ENCODE measurements at regions not wholly inside any gene's neighbourhood (a gene's known extent, or its start where the extent isn't known, plus 50 kb on each side); places are given as distances from the start of the nearest gene placed in this dataset.

- peak; percentile 42 for DNase-seq (ENCODE audit: low spot score)
Observed at GRCh38 chrX:21056622-21057021, 317.6 kb upstream of the CNKSR2 start.

GRCh38 chrX:21047034-21047455, 327.2 kb upstream of the CNKSR2 start:
- no peak for DNase-seq (ENCODE audit: low spot score)

GRCh38 chrX:21014326-21014725, 359.9 kb upstream of the CNKSR2 start:
- no peak for DNase-seq (ENCODE audit: low spot score)

GRCh38 chrX:21004835-21005234, 369.4 kb upstream of the CNKSR2 start:
- peak; percentile 16 for DNase-seq (ENCODE audit: low spot score)

GRCh38 chrX:20995829-20996228, 378.4 kb upstream of the CNKSR2 start:
- DNase-seq (ENCODE audit: low spot score) = no peak

GRCh38 chrX:20989361-20989760, 384.9 kb upstream of the CNKSR2 start:
- peak; percentile 6 for DNase-seq (ENCODE audit: low spot score)

- DNase-seq (ENCODE audit: low spot score) = no peak
Observed at GRCh38 chrX:20988804-20989203, 385.4 kb upstream of the CNKSR2 start.

GRCh38 chrX:20988118-20988517, 386.1 kb upstream of the CNKSR2 start:
- peak; percentile 64 for DNase-seq (ENCODE audit: low spot score)

- no peak for DNase-seq (ENCODE audit: low spot score)
Observed at GRCh38 chrX:20980426-20980825, 393.8 kb upstream of the CNKSR2 start.

- DNase-seq (ENCODE audit: low spot score) = peak; percentile 56
Observed at GRCh38 chrX:20974326-20974725, 399.9 kb upstream of the CNKSR2 start.

GRCh38 chrX:20973038-20973437, 401.2 kb upstream of the CNKSR2 start:
- DNase-seq (ENCODE audit: low spot score) = no peak

- DNase-seq (ENCODE audit: low spot score) = peak; percentile 24
Observed at GRCh38 chrX:20971250-20971649, 403.0 kb upstream of the CNKSR2 start.

GRCh38 chrX:20969565-20969964, 404.7 kb upstream of the CNKSR2 start:
- no peak for DNase-seq (ENCODE audit: low spot score)

GRCh38 chrX:20968996-20969395, 405.2 kb upstream of the CNKSR2 start:
- peak; percentile 34 for DNase-seq (ENCODE audit: low spot score)

GRCh38 chrX:20967725-20968124, 406.5 kb upstream of the CNKSR2 start:
- DNase-seq (ENCODE audit: low spot score) = no peak

GRCh38 chrX:20965270-20966044, 408.8 kb upstream of the CNKSR2 start:
- DNase-seq (ENCODE audit: low spot score) = no peak

GRCh38 chrX:20954014-20954413, 420.2 kb upstream of the CNKSR2 start:
- no peak for DNase-seq (ENCODE audit: low spot score)

- DNase-seq (ENCODE audit: low spot score) = no peak
Observed at GRCh38 chrX:20952180-20952579, 422.0 kb upstream of the CNKSR2 start.

- DNase-seq (ENCODE audit: low spot score) = no peak
Observed at GRCh38 chrX:20951016-20951810, 423.0 kb upstream of the CNKSR2 start.

GRCh38 chrX:20947411-20947912, 426.8 kb upstream of the CNKSR2 start:
- no peak for DNase-seq (ENCODE audit: low spot score)

GRCh38 chrX:20913760-20914159, 460.5 kb upstream of the CNKSR2 start:
- no peak for DNase-seq (ENCODE audit: low spot score)

GRCh38 chrX:20906571-20906970, 467.6 kb upstream of the CNKSR2 start:
- no peak for DNase-seq (ENCODE audit: low spot score)

GRCh38 chrX:20884565-20884964, 489.7 kb upstream of the CNKSR2 start:
- no peak for DNase-seq (ENCODE audit: low spot score)
